Activated naive CD4-positive, alpha-beta T cell (primary cell): ENCODE measurements at regions not wholly inside any gene's neighbourhood (a gene's known extent, or its start where the extent isn't known, plus 50 kb on each side); places are given as distances from the start of the nearest gene placed in this dataset.

ENCODE experiments used
- DNase-seq, 4 experiments: peaks; one replicate each; lab custom pipeline; 2025; lab: John Stamatoyannopoulos, UW

DNA sequence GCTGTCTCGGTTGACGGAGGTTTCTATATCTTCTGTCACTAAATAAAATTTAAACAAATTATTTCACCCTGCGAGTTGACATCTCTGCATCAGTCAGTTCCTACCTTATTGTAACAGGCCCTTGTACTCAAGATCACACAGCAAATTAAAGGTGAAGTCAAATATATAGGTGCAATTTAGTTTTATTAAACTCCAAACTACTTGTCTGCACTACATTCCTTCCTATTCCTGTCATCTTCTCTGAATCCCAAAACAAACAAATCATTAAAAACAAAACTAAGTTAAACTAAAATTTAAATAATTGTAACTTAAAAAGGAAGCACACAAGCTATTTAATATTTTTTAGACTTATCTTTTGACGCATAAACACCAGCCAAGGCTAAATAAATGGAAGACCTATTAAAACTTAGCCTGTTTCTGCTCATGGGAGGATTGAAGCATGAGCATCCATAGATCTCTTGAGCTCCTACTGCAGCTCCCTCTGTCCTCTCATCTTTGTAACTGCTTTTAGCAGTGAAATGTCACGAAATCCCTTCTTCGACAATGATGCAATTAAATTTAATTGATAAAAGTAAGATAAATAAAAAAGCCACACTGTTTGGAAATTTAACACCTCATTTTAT is 1152.3 kb upstream of the GJE1 start:
- no peak for DNase-seq

DNA sequence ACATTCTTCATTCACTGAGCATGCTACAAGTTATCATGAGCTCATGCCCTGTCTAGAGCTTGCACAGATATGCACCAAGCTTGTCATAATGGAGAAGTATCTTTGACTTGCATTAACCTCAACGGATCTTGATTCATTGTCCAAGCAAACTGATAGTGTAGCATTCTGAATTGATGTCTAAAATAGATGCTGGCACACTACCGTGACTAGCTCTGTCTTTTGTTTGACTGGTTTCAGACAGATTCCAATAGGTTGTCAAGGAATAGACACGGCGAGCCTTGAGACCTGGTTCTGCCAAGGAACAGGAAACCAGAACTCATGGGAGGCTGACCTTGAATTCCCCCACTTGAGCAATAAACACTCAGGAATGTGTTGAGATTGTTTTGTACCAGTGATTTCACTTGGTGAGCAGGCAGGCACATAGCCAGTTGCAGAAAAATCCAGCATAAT is 1153.1 kb upstream of the GJE1 start:
- DNase-seq, result no peak

DNA sequence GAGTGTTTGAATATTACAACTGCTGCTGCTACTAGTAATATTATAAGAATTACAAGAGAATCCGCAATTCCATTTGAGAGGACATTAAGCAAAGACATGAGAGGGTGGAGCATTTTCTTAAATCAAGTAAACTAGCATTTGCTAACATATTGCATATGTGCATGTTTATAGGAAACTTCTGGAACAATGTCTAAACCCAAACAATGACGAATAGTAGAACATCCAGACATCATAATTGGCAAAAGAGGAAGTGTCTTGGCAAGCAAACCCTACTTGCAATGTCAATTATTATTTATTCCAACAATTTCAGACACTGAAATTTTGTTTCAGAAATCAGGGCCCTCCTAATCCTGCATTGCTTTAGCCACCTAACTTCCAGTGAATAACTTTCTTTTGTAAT is 1155.3 kb upstream of the GJE1 start:
- DNase-seq, result no peak

DNA sequence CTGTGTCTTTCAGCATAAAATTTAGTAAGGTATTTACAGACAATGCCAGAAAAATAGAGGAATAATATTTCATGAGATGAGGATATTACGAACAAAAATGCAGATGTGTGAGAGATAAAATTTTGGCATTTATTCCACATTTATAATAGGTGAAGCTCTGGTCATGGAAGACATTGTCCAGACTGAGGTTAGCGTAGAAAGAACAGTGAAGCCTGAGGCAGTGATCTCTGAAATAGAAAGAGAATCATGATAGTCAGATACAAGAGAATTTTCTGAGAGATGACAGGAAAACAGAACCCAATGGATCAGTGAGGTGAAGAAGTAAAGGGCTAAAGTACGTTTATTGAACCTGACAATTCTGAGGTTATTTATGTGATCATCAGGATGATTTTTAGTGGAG is 1155.9 kb upstream of the GJE1 start:
- DNase-seq, result no peak

DNA sequence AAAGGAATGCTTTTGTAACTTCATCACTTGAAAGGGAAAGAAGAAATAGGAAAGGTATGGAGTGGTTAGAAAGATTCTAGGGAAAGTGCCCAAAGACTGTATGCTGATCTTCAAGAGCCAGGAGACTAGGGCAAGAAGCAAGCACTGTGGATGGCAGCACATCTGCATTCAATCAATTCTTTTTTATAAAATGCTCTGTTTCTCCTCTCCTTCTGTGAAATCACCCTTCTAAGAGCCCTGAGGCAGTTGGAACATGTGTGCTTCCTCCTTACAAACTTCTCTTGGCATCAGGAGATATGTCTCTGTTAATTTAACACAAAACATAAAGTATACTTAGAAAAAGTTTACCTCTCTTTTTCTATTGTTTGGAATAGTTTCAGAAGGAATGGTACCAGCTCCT is 1162.2 kb upstream of the GJE1 start:
- no peak for DNase-seq

DNA sequence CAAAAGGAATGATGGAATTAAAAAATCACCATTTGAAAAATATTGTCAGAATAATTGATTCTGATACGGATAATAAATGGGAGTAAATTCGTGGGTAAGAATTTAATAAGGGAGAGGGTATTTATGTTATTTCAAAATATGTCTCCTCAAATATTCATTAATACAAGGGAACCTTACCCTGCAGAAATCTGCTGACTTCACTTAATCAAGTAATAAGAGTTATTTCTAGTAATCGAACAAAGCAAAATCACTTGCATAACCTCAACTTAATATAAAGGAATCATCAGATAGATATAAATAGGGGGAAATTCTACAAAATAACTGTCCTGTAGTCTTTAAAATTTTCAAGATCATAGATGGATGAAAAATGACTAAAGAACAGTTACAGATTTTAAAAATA is 1164.7 kb upstream of the GJE1 start:
- DNase-seq, result no peak

DNA sequence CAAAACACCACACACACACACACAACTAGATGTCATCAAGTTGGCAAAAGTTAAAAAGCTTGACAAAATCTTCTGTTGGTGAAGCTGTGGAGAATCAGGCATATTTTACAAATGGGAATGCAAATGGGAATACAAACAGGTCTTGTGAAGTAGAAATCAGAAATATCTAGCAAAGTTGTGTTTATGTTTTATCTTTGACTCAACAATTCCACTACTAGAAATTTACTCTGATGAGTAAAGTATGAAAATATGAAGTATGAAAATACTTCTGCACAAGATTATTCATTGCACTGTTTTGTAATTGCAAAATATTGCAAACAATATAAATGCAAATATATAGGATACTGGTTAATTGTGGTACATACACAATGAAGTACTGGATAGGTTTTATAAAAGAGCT is 1166.0 kb upstream of the GJE1 start:
- no peak for DNase-seq

GRCh38 chr6:140960566-140960965 is 1172.2 kb upstream of the GJE1 start:
- DNase-seq, result no peak

- no peak for DNase-seq
Measured at GRCh38 chr6:140957386-140957785, 1175.3 kb upstream of the GJE1 start.

DNA sequence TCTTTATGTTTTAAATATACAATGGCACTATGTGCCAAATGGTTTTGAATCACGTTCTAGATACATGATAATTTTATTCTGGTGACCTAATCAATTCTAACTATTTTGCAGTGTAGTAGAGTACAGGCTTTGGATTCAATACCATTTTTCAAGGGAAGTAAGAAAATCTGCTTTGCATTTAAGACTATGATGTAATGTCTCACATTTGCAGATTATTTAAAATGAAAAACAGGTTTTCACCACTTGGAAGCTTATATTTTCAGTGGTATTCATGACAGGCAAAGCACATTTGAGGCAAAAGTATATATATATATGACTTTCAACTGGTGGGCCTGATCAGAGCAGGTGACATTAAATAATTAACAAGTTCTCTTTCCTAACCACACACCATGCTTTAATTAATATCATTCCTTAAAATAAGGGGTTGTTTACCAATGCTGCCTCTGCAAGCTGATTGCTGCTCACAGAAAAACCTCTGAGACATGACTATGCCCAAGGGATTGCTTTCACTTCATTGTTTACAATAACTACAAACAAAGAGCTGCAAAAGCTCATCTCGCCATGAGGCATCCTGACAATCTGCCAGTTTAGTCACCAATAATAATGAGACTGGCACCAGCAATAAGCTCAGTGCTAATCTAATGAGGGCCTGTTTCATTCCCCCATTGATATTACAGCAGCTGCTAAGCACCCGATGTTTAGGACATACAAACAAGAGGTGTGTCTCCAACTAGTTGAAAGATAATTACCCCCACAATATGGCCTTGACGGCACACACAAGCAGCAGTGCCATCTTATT is 1176.0 kb upstream of the GJE1 start:
- no peak for DNase-seq

DNA sequence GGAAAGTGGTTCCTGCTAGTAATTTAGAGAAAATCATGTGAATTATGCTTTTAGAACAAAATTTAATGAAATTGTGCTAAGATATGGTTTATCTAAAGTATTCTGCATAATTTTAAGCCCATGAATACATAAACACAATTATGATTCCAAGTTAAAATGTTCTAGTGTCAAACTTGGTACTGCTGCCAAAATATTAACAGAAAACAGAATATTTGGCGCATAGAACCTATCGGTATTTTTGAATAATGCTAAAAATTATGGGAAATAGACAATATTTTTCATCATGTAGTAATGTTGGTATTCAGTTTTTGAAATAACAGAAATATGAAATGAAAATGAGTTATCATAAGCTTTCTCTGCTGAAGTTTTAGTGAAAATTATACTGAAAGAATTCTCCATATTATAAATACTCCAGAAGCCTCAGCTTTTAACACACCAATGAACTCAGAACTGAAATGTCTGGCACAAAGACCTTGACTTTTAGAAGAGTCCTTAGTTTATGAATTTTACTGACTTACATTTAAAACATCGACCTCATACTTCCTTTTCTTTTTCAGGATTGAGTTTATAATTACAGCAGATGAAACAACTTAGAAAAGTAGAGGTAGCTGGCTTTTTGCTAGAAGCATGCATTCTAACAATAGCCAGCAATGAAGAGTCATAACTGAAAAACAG is 1192.3 kb upstream of the GJE1 start:
- no peak for DNase-seq

DNA sequence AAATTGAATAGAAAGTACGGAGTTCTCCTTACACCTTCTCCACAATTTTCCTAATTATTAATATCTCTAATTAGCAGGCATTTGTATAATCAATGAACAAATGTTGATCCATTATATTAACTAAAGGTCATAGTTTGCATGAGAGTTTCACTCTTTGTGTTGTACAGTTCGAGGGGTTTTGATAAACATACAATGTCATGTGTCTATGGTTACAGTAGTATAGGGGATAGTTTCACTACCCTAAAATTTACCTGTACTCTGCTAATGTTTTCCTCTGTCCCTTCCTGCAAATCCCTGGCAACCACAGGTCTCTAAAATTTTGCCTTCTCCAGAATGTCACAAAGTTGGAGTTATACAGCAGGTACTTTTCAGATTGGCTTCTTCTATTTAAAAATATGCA is 1199.8 kb upstream of the GJE1 start:
- DNase-seq, result no peak

DNA sequence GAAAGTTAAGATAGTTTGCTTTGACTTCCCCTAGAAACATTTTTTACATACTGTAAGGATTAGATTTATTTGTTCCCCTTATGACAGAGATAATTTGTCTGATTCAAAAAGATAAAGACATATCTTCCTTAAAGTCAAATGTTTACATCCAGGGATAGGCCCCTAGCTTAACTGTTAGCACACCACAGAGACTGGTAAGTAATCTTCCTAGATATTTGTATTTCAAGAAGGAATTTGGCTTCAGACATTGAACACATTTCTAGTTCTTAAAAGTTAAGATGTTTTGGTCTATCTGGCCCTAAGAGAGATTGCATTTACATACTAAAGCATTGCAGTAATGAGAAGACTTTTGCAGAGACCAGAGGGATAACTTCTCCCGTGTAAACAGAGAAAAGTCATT is 1201.1 kb upstream of the GJE1 start:
- no peak for DNase-seq

GRCh38 chr6:140929121-140929520 is 1203.6 kb upstream of the GJE1 start:
- DNase-seq, result no peak

DNA sequence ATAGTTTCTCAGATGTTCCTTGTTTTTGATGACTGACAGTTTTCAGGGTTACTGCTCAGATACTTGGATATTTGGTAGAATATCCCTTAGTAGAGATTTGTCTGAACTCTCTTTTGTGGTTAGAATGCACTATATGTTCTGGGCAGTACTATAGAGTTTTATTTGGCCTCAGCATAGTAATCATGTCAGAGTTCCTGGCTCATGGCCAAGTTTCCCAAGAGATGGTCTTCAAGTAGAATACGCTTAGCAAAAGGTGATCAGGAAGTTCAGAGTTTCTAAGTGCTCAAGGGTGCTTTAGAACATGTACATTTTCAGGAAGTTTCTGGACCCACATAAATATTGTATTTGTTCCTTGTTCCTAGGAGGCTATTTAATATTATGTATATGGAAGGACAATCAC is 1209.7 kb upstream of the GJE1 start:
- DNase-seq, result no peak

- DNase-seq, result no peak
Measured at GRCh38 chr6:140921366-140922226, 1211.1 kb upstream of the GJE1 start.

DNA sequence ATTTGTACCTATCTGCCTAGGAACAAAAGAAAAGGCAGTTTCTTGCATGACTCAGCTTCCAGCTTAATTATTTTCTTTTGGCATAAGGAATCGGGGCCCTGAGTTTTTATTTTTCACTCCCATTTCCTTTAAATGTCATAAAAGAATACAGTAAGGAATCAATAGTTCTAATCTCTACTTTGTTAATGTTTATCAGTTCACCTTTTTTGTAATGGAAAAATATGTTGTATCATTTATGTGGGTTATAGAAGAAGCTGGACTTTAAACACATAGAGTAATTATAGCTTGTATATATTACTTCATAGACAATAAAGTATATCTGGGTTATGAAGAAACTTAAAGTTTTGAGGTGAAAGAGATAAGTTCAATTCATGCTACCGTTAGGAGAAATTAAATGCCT is 1214.8 kb upstream of the GJE1 start:
- no peak for DNase-seq

- DNase-seq, result no peak
Measured at GRCh38 chr6:140915551-140915950, 1217.2 kb upstream of the GJE1 start.

DNA sequence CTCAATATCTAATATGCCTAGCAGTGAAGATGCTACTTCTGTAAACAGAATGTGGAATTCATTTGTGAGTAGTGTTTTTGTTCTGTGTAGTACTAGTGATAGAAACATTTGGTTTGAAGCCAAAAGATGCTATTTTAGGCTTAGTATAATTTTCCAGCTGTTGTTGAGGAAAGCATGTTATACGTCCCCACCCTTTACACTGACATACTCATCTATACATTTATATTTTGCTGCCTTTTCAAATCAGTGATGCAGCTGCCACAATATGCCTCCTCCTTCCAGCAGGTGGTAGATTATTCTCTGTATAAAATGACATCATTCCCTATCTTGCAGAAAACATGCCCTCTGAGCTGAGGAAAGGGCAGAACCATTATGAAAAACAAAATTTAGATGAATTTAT is 1217.6 kb upstream of the GJE1 start:
- no peak for DNase-seq

DNA sequence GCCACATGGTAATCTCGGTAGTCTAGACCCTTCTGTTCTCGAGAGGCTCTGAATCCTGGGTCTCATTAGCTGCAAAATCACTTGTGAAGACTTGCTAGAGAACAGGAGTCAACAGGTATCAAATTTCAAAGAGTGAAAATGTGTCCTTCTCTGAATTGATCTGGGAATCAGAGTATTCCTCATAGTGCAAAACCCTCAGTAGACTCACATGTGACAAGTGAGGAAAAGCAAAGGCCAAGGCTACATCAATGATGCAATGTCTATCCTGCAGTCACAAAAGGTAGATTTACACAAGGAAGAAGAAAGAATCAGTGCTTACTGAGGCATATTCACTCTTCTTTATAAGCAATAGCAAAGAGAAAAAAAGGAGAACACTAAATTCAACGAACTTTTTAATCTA is 1220.0 kb upstream of the GJE1 start:
- no peak for DNase-seq

GRCh38 chr6:140909625-140910024 is 1223.1 kb upstream of the GJE1 start:
- no peak for DNase-seq

- no peak for DNase-seq
Measured at GRCh38 chr6:140909156-140909555, 1223.6 kb upstream of the GJE1 start.
